SK-N-SH (cell line): ENCODE measurements at regions not wholly inside any gene's neighbourhood (a gene's known extent, or its start where the extent isn't known, plus 50 kb on each side); places are given as distances from the start of the nearest gene placed in this dataset.

Experiments used
- CTCF ChIA-PET: fragments of 300-600, 350-600 bp; formaldehyde crosslinking; extraction: SDS; loops from one replicate; lab custom pipeline; 2021; lab: Yijun Ruan, JAX
- POLR2A ChIA-PET: fragments of 350-600 bp; sonication (Branson Sonifier 250); formaldehyde crosslinking; extraction: SDS; loops from one replicate; lab custom pipeline; 2020; ENCODE audit warnings: antibody characterized with exemption, inconsistent platforms; lab: Yijun Ruan, JAX
- DNase-seq: peaks from one replicate; pipeline ENCODE4 v3.0.0; 2012
- H2AFZ ChIP-seq: fragments of 200-600 bp; sonication (generic); 2 replicates; pipeline ENCODE4 v1.8.1; 2016; ENCODE audit warnings: antibody characterized with exemption, mild to moderate bottlenecking, low read depth
- H3F3A ChIP-seq: fragments of 200-600 bp; sonication (generic); replicated peaks from 2 replicates; pipeline ENCODE3; 2016; ENCODE audit warnings: antibody characterized with exemption, mild to moderate bottlenecking; ENCODE audit not compliant: insufficient read depth
- H3K27ac ChIP-seq, 2 experiments: fragments of 200-500 bp in 1 of 2; fragments of 200-600 bp in 1 of 2; sonication (Bioruptor generic) in 1 of 2; sonication (generic), shearing (Covaris generic) in 1 of 2; 2 replicates each; pipeline versions ENCODE4 v1.5.1 to v1.6.1; 2014 to 2016; ENCODE audit warnings: low read depth in 2 of 2, inconsistent platforms in 1 of 2, low read length in 1 of 2, mild to moderate bottlenecking in 1 of 2, mixed read lengths in 1 of 2
- H3K27me3 ChIP-seq: fragments of 200-600 bp; sonication (generic), shearing (Covaris generic); 2 replicates; pipeline ENCODE4 v1.6.1; 2016; ENCODE audit warnings: mixed run types; ENCODE audit not compliant: insufficient read depth
- H3K36me3 ChIP-seq, 2 experiments: fragments of 200-500 bp in 1 of 2; fragments of 200-600 bp in 1 of 2; sonication (Bioruptor generic) in 1 of 2; sonication (generic) in 1 of 2; replicated peaks in 1 of 2; 2 replicates each; pipeline versions ENCODE3 to v1.5.1; 2014 to 2016; ENCODE audit warnings: low read length in 1 of 2, mild to moderate bottlenecking in 1 of 2; ENCODE audit not compliant: insufficient read depth in 2 of 2, control insufficient read depth in 1 of 2
- H3K4me1 ChIP-seq, 2 experiments: fragments of 200-500 bp in 1 of 2; fragments of 200-600 bp in 1 of 2; sonication (Bioruptor generic) in 1 of 2; sonication (generic), shearing (Covaris generic) in 1 of 2; 2 replicates each; pipeline versions ENCODE4 v1.5.1 to v1.6.1; 2014 to 2016; ENCODE audit warnings: low read depth in 1 of 2, low read length in 1 of 2, mixed run types in 1 of 2; ENCODE audit not compliant: insufficient read depth in 2 of 2, control insufficient read depth in 1 of 2
- H3K4me2 ChIP-seq: fragments of 200-600 bp; sonication (generic), shearing (Covaris generic); 2 replicates; pipeline ENCODE4 v1.6.1; 2017; ENCODE audit warnings: mixed run types
- H3K4me3 ChIP-seq, 2 experiments: fragments of 200-500 bp in 1 of 2; fragments of 200-600 bp in 1 of 2; sonication (Bioruptor generic) in 1 of 2; sonication (generic), shearing (Covaris generic) in 1 of 2; 2 replicates each; pipeline versions ENCODE4 v1.5.1 to v1.8.1; 2014 to 2016; ENCODE audit warnings: low read depth in 2 of 2, inconsistent platforms in 1 of 2, low read length in 1 of 2, mild to moderate bottlenecking in 1 of 2, mixed read lengths in 1 of 2, moderate library complexity in 1 of 2
- H3K79me2 ChIP-seq: fragments of 200-600 bp; sonication (generic); 2 replicates; pipeline ENCODE4 v1.8.1; 2017; ENCODE audit warnings: mild to moderate bottlenecking; ENCODE audit not compliant: insufficient read depth
- H3K9ac ChIP-seq: fragments of 200-600 bp; sonication (generic); 2 replicates; pipeline ENCODE4 v1.6.1; 2017; ENCODE audit warnings: mixed run types
- H3K9me2 ChIP-seq: fragments of 200-600 bp; sonication (generic); 2 replicates; pipeline ENCODE4 v1.6.1; 2017; ENCODE audit warnings: mixed run types
- H3K9me3 ChIP-seq: fragments of 200-600 bp; sonication (generic); 2 replicates; pipeline ENCODE4 v1.6.1; 2017; ENCODE audit warnings: mixed run types, mild to moderate bottlenecking, moderate library complexity
- H4K20me1 ChIP-seq: fragments of 200-600 bp; sonication (generic); 2 replicates; pipeline ENCODE4 v1.6.1; 2017; ENCODE audit warnings: mild to moderate bottlenecking, mixed run types; ENCODE audit not compliant: insufficient read depth
- CHD2 ChIP-seq: fragments of 150-350 bp; IDR thresholded peaks from 2 replicates; pipeline ENCODE4 v1.6.1; 2018; ENCODE audit warnings: low read length; ENCODE audit not compliant: partially characterized antibody
- EP300 ChIP-seq, 2 experiments: IDR thresholded peaks; 2 replicates each; pipeline versions ENCODE4 v1.4.0 to v1.6.1; 2012; ENCODE audit warnings: borderline replicate concordance in 1 of 2, low read depth in 1 of 2, low read length in 1 of 2
- EZH2phosphoT487 ChIP-seq: fragments of 200-600 bp; sonication (generic); IDR thresholded peaks from 2 replicates; pipeline ENCODE4 v1.6.1; 2017; ENCODE audit warnings: low read depth, mixed run types, mild to moderate bottlenecking, antibody characterized with exemption, moderate library complexity, borderline replicate concordance
- FOSL2 ChIP-seq: IDR thresholded peaks from 2 replicates; pipeline ENCODE4 v1.4.0; 2012; ENCODE audit warnings: low read depth, mild to moderate bottlenecking, moderate library complexity, borderline replicate concordance
- GABPA ChIP-seq: IDR thresholded peaks from 2 replicates; pipeline ENCODE4 v1.4.0; 2012; ENCODE audit warnings: low read depth, mild to moderate bottlenecking
- GATA2 ChIP-seq: sonication (generic); formaldehyde crosslinking; IDR thresholded peaks from 2 replicates; pipeline ENCODE4 v1.5.0; 2020; ENCODE audit warnings: mild to moderate bottlenecking, missing genetic modification reagents
- JUND ChIP-seq: IDR thresholded peaks from 2 replicates; pipeline ENCODE4 v1.4.0; 2012
- MXI1 ChIP-seq: IDR thresholded peaks from 2 replicates; pipeline ENCODE4 v1.6.1; 2012; ENCODE audit warnings: mild to moderate bottlenecking, low read depth, low read length, improper control_type of control experiment
- POLR2AphosphoS5 ChIP-seq: IDR thresholded peaks from 2 replicates; pipeline ENCODE4 v1.6.1; 2012; ENCODE audit warnings: low read depth, low read length
- RXRA ChIP-seq: IDR thresholded peaks from 2 replicates; pipeline ENCODE4 v1.4.0; 2012; ENCODE audit warnings: low read depth, mild to moderate bottlenecking, borderline replicate concordance
- SIN3A ChIP-seq: IDR thresholded peaks from 2 replicates; pipeline ENCODE4 v1.6.1; 2012; ENCODE audit warnings: low read depth, mild to moderate bottlenecking, low read length, moderate library complexity, borderline replicate concordance
- TAF1 ChIP-seq: IDR thresholded peaks from 2 replicates; pipeline ENCODE4 v1.6.1; 2012; ENCODE audit warnings: low read depth, mild to moderate bottlenecking, low read length, moderate library complexity, borderline replicate concordance
- TCF12 ChIP-seq: IDR thresholded peaks from 2 replicates; pipeline ENCODE4 v1.4.0; 2012
- YY1 ChIP-seq: IDR thresholded peaks from 2 replicates; pipeline ENCODE4 v1.4.0; 2012; ENCODE audit warnings: low read depth, mild to moderate bottlenecking
- WGBS: methylation state at CpG from one replicate; pipeline ENCODE4 v1.1.6; 2017; ENCODE audit warnings: low lambda C conversion rate; 5-methylcytosine and 5-hydroxymethylcytosine counted together
- TF ChIP-seq, protein P1 (sequence below): fragments of 200-600 bp; sonication (generic); IDR thresholded peaks from 2 replicates; pipeline ENCODE4 v1.6.1; 2017; ENCODE audit warnings: antibody characterized with exemption, mild to moderate bottlenecking, moderate library complexity

GRCh38 chr1:181262069-181262468 is 173.6 kb downstream of the IER5 start:
- H3K27me3 ChIP-seq = no peaks in the 10 kb centered on the region; the same call in 1 of the 2 replicates
- H2AFZ ChIP-seq = no peak overlapping the region
- POLR2A ChIA-PET = no interaction called here
- H3K9me2 ChIP-seq = no peaks in the 10 kb centered on the region
- no peak overlapping the region for H3K4me2 ChIP-seq
- no peaks in the 10 kb centered on the region for H3K4me1 ChIP-seq
- 0% methylated on average over 1 of the region's 1 CpG for WGBS
- H3K4me3 ChIP-seq = no peak overlapping the region
- H3F3A ChIP-seq = no peaks in the 10 kb centered on the region
- H3K9me3 ChIP-seq = no peaks in the 10 kb centered on the region
- no peaks in the 10 kb centered on the region for H3K79me2 ChIP-seq
- no peak overlapping the region for H3K27ac ChIP-seq
- CTCF ChIA-PET = no interaction called here
- TF ChIP-seq RXRA (no peak), TAF1 (no peak), SIN3A (no peak), MXI1 (no peak), FOSL2 (no peak), JUND (no peak)
- TF ChIP-seq, protein P1, sequence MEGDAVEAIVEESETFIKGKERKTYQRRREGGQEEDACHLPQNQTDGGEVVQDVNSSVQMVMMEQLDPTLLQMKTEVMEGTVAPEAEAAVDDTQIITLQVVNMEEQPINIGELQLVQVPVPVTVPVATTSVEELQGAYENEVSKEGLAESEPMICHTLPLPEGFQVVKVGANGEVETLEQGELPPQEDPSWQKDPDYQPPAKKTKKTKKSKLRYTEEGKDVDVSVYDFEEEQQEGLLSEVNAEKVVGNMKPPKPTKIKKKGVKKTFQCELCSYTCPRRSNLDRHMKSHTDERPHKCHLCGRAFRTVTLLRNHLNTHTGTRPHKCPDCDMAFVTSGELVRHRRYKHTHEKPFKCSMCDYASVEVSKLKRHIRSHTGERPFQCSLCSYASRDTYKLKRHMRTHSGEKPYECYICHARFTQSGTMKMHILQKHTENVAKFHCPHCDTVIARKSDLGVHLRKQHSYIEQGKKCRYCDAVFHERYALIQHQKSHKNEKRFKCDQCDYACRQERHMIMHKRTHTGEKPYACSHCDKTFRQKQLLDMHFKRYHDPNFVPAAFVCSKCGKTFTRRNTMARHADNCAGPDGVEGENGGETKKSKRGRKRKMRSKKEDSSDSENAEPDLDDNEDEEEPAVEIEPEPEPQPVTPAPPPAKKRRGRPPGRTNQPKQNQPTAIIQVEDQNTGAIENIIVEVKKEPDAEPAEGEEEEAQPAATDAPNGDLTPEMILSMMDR = no peak
- DNase-seq = no peak
- no peaks in the 10 kb centered on the region for H3K36me3 ChIP-seq
- no peaks in the 10 kb centered on the region for H4K20me1 ChIP-seq
- H3K9ac ChIP-seq = no peak overlapping the region

DNA sequence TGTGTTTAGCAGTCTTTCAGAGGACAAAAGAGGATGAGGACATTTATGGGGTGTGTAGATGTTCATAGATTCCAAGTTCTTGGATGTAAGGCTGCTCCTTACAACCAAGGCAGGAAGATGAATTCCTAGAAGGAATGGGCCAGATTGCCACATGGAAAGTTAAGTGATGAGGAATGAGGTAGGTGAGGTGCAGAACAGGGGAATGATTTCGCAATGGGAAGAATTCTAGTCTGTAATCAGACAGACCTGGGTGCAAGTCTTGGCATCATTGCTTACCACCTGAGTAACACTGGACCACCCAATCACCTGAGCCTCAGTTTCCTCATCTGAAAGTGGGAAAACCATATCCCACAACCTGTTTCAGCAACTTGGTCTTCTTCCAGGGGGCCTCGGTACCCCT is 174.9 kb downstream of the IER5 start:
- H3K9ac ChIP-seq = no peak overlapping the region
- no peak overlapping the region for H3K4me3 ChIP-seq
- CTCF ChIA-PET = no interaction called here
- no peak for DNase-seq
- TF ChIP-seq GABPA (no peak), YY1 (no peak), EP300 (IDR thresholded peaks at IDR 0.05; ENCODE audit: borderline replicate concordance in 1 of 2, low read depth in 1 of 2, low read length in 1 of 2) (no peak), POLR2AphosphoS5 (no peak), CHD2 (no peak)
- no peaks in the 10 kb centered on the region for H3K9me2 ChIP-seq
- no peaks in the 10 kb centered on the region for H3K27me3 ChIP-seq
- no peak overlapping the region for H3K27ac ChIP-seq
- no peaks in the 10 kb centered on the region for H3K9me3 ChIP-seq
- H3K4me1 ChIP-seq = no peaks in the 10 kb centered on the region
- no peaks in the 10 kb centered on the region for H3K79me2 ChIP-seq
- no peaks in the 10 kb centered on the region for H3F3A ChIP-seq
- 5% methylated on average over 2 of the region's 2 CpGs for WGBS
- no peak overlapping the region for H3K4me2 ChIP-seq
- no peaks in the 10 kb centered on the region for H3K36me3 ChIP-seq
- H4K20me1 ChIP-seq = no peaks in the 10 kb centered on the region
- H2AFZ ChIP-seq = no peak overlapping the region
- POLR2A ChIA-PET = no interaction called here

DNA sequence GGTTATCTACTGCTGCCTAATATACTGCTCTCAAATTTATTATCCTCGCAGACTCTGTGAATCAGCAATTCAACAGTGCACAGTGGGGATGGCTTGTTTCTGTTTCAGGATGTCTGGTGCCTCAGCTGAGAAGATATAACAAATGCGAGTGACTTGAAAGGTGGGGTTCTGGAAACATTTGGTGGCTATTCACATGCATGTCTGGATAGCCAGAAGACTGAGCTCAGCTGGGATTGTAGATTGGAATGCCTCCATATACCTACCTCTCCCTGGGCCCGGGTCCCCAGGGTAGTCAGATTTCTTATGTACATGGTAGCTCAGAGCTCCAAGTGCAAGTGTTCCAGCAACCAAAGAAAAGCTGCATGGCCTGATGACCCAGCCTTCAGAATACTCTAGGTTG is 176.3 kb downstream of the IER5 start:
- H3K4me3 ChIP-seq = no peak overlapping the region
- no peak for TF ChIP-seq TCF12
- TF ChIP-seq, protein P1 = no peak
- TF ChIP-seq EZH2phosphoT487 = no peak
- no peak for TF ChIP-seq GATA2 (CRISPR knock-in tag)
- TF ChIP-seq, all 33 proteins: peak for 0
- Histone ChIP-seq H3K4me2 (no peak overlapping the region), H2AFZ (no peak overlapping the region), H3F3A (no peaks in the 10 kb centered on the region), H3K9me3 (no peaks in the 10 kb centered on the region), H3K27me3 (no peaks in the 10 kb centered on the region), H3K79me2 (no peaks in the 10 kb centered on the region), H3K27ac (no peak overlapping the region), H3K4me1 (no peaks in the 10 kb centered on the region), H3K9ac (no peak overlapping the region), H3K36me3 (no peaks in the 10 kb centered on the region), H3K9me2 (no peaks in the 10 kb centered on the region), H4K20me1 (no peaks in the 10 kb centered on the region)
- DNase-seq = no peak
- ChIA-PET CTCF (no interaction called here), POLR2A (no interaction called here)
- WGBS = 2% methylated on average over 3 of the region's 3 CpGs
